Adrenal gland (tissue), 5 donors: ENCODE measurements at regions not wholly inside any gene's neighbourhood (a gene's known extent, or its start where the extent isn't known, plus 50 kb on each side); places are given as distances from the start of the nearest gene placed in this dataset.

Experiments
- CTCF ChIP-seq, 6 experiments: fragments of 450-650 bp in 4 of 6; fragments of 200-600 bp in 2 of 6; sonication (generic) in 1 of 6; IDR thresholded peaks; 1 replicate in 5 of 6; 2 replicates in 1 of 6; pipeline versions ENCODE4 v1.5.1 to v1.8.0; 2016 to 2021; ENCODE audit warnings: antibody characterized with exemption in 6 of 6, mild to moderate bottlenecking in 2 of 6, moderate library complexity in 1 of 6
- POLR2A ChIP-seq, 2 donors: fragments of 450-650 bp; IDR thresholded peaks; one replicate each; pipeline ENCODE4 v1.6.1; 2017; ENCODE audit warnings: antibody characterized with exemption in 2 of 2, mild to moderate bottlenecking in 2 of 2, moderate library complexity in 1 of 2
- donor health status: DM: no; HTN: no; CAD: no.

- TF ChIP-seq CTCF (IDR thresholded peaks at IDR 0.05), result no peak
- no peak for TF ChIP-seq POLR2A (IDR thresholded peaks at IDR 0.05)
These were observed 222.0 kb upstream of the CPNE8 start for GRCh38 chr12:39127401-39127800.
